Stimulated activated CD8-positive, alpha-beta memory T cell treated with anti-CD3 and anti-CD28 coated beads, Interleukin-12 subunit alpha, Interleukin-12 subunit beta, amount 100 ng/mL, for 1 hour (primary cell): ENCODE measurements at regions not wholly inside any gene's neighbourhood (a gene's known extent, or its start where the extent isn't known, plus 50 kb on each side); places are given as distances from the start of the nearest gene placed in this dataset.
"Not testable (repeated sequence)": the region's sequence is repeated elsewhere in the genome, so short reads cannot be mapped to it uniquely, and the experiment has no call there.

Experiments used
- DNase-seq: peaks from one replicate; pipeline ENCODE4 v3.0.0-alpha.2; 2020; ENCODE audit warnings: low read depth

GRCh38 chr2:8229546-8229986 lies 452.3 kb upstream of the ID2 start:
- peak; percentile 25 for DNase-seq

GRCh38 chr2:8230466-8230865 lies 451.4 kb upstream of the ID2 start:
- no peak for DNase-seq

GRCh38 chr2:8231902-8232301 lies 450.0 kb upstream of the ID2 start:
- no peak for DNase-seq

- DNase-seq, result no peak
Observed at GRCh38 chr2:8232871-8233270, 449.0 kb upstream of the ID2 start.

GRCh38 chr2:8234253-8234652 lies 447.6 kb upstream of the ID2 start:
- DNase-seq, result no peak

GRCh38 chr2:8234757-8235374 lies 447.0 kb upstream of the ID2 start:
- no peak for DNase-seq

GRCh38 chr2:8235419-8235818 lies 446.4 kb upstream of the ID2 start:
- DNase-seq, result no peak

GRCh38 chr2:8236391-8236790 lies 445.5 kb upstream of the ID2 start:
- DNase-seq, result no peak

GRCh38 chr2:8238521-8239230 lies 443.2 kb upstream of the ID2 start:
- DNase-seq, result no peak

- DNase-seq, result no peak
Observed at GRCh38 chr2:8239531-8240088, 442.2 kb upstream of the ID2 start.

- DNase-seq, result no peak
Observed at GRCh38 chr2:8241317-8241716, 440.5 kb upstream of the ID2 start.

GRCh38 chr2:8242739-8243138 lies 439.1 kb upstream of the ID2 start:
- no peak for DNase-seq

GRCh38 chr2:8243748-8244400 lies 438.0 kb upstream of the ID2 start:
- DNase-seq, result no peak

GRCh38 chr2:8244639-8245038 lies 437.2 kb upstream of the ID2 start:
- no peak for DNase-seq

GRCh38 chr2:8246137-8246536 lies 435.7 kb upstream of the ID2 start:
- no peak for DNase-seq

- DNase-seq, result no peak
Observed at GRCh38 chr2:8247905-8248622, 433.8 kb upstream of the ID2 start.

- DNase-seq, result no peak
Observed at GRCh38 chr2:8248623-8248957, 433.3 kb upstream of the ID2 start.

GRCh38 chr2:8249141-8249540 lies 432.7 kb upstream of the ID2 start:
- no peak for DNase-seq

- no peak for DNase-seq
Observed at GRCh38 chr2:8249769-8250168, 432.1 kb upstream of the ID2 start.

GRCh38 chr2:8250290-8250689 lies 431.6 kb upstream of the ID2 start:
- not testable (repeated sequence) for DNase-seq

GRCh38 chr2:8251291-8251690 lies 430.6 kb upstream of the ID2 start:
- DNase-seq, result no peak

- DNase-seq, result no peak
Observed at GRCh38 chr2:8251856-8252255, 430.0 kb upstream of the ID2 start.
